ENCODE measurements at regions not wholly inside any gene's neighbourhood (a gene's known extent, or its start where the extent isn't known, plus 50 kb on each side); places are given as distances from the start of the nearest gene placed in this dataset.
"Not testable (repeated sequence)": the region's sequence is repeated elsewhere in the genome, so short reads cannot be mapped to it uniquely, and the experiment has no call there.

DNA sequence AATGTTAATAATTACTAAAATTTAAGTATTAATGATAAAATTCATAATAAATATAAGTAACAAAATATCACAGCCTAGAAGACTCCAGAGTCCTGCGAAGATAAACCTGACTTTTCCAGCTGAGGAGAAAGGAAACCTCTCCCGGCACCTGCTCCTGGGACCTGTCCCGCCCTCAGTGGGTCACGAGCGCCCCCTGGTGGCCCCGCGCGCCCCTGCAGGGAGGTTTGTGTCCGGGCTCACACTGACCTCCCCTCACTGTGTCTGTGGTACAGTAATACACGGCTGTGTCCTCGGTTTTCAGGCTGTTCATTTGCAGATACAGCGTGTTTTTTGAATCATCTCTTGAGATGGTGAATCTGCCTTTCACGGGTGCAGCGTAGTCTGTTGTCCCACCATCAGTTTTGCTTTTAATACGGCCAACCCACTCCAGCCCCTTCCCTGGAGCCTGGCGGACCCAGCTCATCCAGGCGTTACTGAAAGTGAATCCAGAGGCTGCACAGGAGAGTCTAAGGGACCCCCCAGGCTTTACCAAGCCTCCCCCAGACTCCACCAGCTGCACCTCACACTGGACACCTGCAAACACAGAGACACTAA is 627.1 kb downstream of the TMEM121 start:
- TF ChIP-seq CTCF (IDR thresholded peaks at IDR 0.05), result peak; percentile 78 to 98
- not testable (repeated sequence) for TF ChIP-seq POLR2A, POLR2AphosphoS5, EP300 (IDR thresholded peaks at IDR 0.05)
